IMR-90 (cell line): ENCODE measurements at regions not wholly inside any gene's neighbourhood (a gene's known extent, or its start where the extent isn't known, plus 50 kb on each side); places are given as distances from the start of the nearest gene placed in this dataset.

ENCODE experiments used
- BHLHE40 ChIP-seq: fragments of 150-350 bp; IDR thresholded peaks from 2 replicates; pipeline ENCODE4 v1.6.1; 2016; ENCODE audit warnings: mild to moderate bottlenecking, low read depth, low read length
- CEBPB ChIP-seq: IDR thresholded peaks from 2 replicates; pipeline ENCODE4 v1.6.1; 2012; ENCODE audit warnings: low read depth, low read length, improper control_type of control experiment
- CTCF ChIP-seq: conservative IDR thresholded peaks from 2 replicates; pipeline ENCODE4 v1.5.1; 2012; ENCODE audit warnings: mild to moderate bottlenecking, low read depth, low read length, improper control_type of control experiment
- MAFK ChIP-seq: IDR thresholded peaks from 2 replicates; pipeline ENCODE4 v1.6.1; 2012; ENCODE audit warnings: low read depth, low read length, improper control_type of control experiment
- MAZ ChIP-seq: IDR thresholded peaks from 2 replicates; pipeline ENCODE4 v1.6.1; 2012; ENCODE audit warnings: low read depth, mild to moderate bottlenecking, low read length, improper control_type of control experiment, moderate library complexity, borderline replicate concordance
- POLR2A ChIP-seq: IDR thresholded peaks from 2 replicates; pipeline ENCODE4 v1.6.1; 2012; ENCODE audit warnings: mild to moderate bottlenecking, low read depth, low read length
- TF ChIP-seq, protein P1 (sequence below): fragments of 150-350 bp; IDR thresholded peaks from 2 replicates; pipeline ENCODE4 v1.6.1; 2017; ENCODE audit warnings: mild to moderate bottlenecking, antibody characterized with exemption, low read length, low read depth
- TF ChIP-seq, protein P2 (sequence below): fragments of 150-350 bp; IDR thresholded peaks from 2 replicates; pipeline ENCODE4 v1.6.1; 2016; ENCODE audit warnings: low read depth, mild to moderate bottlenecking, low read length, moderate library complexity, borderline replicate concordance

- TF ChIP-seq MAFK (no peak), POLR2A (no peak), MAZ (no peak), CTCF (no peak), CEBPB (no peak), BHLHE40 (no peak)
- TF ChIP-seq, protein P1, sequence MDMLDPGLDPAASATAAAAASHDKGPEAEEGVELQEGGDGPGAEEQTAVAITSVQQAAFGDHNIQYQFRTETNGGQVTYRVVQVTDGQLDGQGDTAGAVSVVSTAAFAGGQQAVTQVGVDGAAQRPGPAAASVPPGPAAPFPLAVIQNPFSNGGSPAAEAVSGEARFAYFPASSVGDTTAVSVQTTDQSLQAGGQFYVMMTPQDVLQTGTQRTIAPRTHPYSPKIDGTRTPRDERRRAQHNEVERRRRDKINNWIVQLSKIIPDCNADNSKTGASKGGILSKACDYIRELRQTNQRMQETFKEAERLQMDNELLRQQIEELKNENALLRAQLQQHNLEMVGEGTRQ: no peak
- TF ChIP-seq, protein P2, sequence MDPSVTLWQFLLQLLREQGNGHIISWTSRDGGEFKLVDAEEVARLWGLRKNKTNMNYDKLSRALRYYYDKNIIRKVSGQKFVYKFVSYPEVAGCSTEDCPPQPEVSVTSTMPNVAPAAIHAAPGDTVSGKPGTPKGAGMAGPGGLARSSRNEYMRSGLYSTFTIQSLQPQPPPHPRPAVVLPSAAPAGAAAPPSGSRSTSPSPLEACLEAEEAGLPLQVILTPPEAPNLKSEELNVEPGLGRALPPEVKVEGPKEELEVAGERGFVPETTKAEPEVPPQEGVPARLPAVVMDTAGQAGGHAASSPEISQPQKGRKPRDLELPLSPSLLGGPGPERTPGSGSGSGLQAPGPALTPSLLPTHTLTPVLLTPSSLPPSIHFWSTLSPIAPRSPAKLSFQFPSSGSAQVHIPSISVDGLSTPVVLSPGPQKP: no peak
These were observed 291.3 kb downstream of the SLC16A7 start for GRCh38 chr12:59887178-59887577.
